Esophagus muscularis mucosa (tissue), 4 donors: ENCODE measurements at regions not wholly inside any gene's neighbourhood (a gene's known extent, or its start where the extent isn't known, plus 50 kb on each side); places are given as distances from the start of the nearest gene placed in this dataset.

Experiments
- DNase-seq: peaks from one replicate; pipeline ENCODE4 v3.0.0-alpha.2; 2017; ENCODE audit errors: extremely low spot score
- H3K27ac ChIP-seq, 4 donors: fragments of 200-600 bp; sonication (generic); replicated peaks in 1 of 4; 1 replicate in 3 of 4; 2 replicates in 1 of 4; pipeline ENCODE4 v1.5.1; 2016 to 2019; ENCODE audit warnings: mild to moderate bottlenecking in 1 of 4
- H3K27me3 ChIP-seq, 4 donors: fragments of 200-600 bp; sonication (generic); one replicate each; pipeline versions ENCODE4 v1.5.1 to v1.6.0; 2016 to 2019
- H3K36me3 ChIP-seq, 4 donors: fragments of 200-600 bp; sonication (generic); one replicate each; pipeline ENCODE4 v1.5.1; 2016 to 2019
- H3K4me1 ChIP-seq, 4 donors: fragments of 200-600 bp; sonication (generic); one replicate each; pipeline ENCODE4 v1.5.1; 2016 to 2019
- H3K4me3 ChIP-seq, 4 donors: fragments of 200-600 bp; sonication (generic); 1 replicate in 2 of 4; 2 replicates in 2 of 4; pipeline ENCODE4 v1.5.1; 2016 to 2019; ENCODE audit warnings: mild to moderate bottlenecking in 4 of 4, moderate library complexity in 1 of 4
- H3K9me3 ChIP-seq, 4 donors: fragments of 200-600 bp; sonication (generic); 1 replicate in 3 of 4; 2 replicates in 1 of 4; pipeline ENCODE4 v1.5.1; 2016 to 2019
- EP300 ChIP-seq: sonication (generic); formaldehyde crosslinking; IDR thresholded peaks from one replicate; pipeline ENCODE4 v1.6.1; 2017; ENCODE audit warnings: antibody characterized with exemption
- POLR2A ChIP-seq: fragments of 450-650 bp; IDR thresholded peaks from one replicate; pipeline ENCODE4 v1.6.1; 2017; ENCODE audit warnings: antibody characterized with exemption, moderate library complexity, mild to moderate bottlenecking, low read depth
- POLR2AphosphoS5 ChIP-seq, 2 donors: sonication (generic); formaldehyde crosslinking; IDR thresholded peaks; one replicate each; pipeline ENCODE4 v1.6.1; 2017; ENCODE audit warnings: antibody characterized with exemption in 2 of 2
- WGBS: methylation state at CpG from one replicate; pipeline ENCODE4 v1.1.5; 2018; 5-methylcytosine and 5-hydroxymethylcytosine counted together
- intact Hi-C: fragments of 100-400 bp; cut with DNase I; formaldehyde crosslinking; loops from one replicate; pipeline ENCODE4 v1.15.1; 2023
- TF ChIP-seq, protein P1 (sequence below), 3 experiments: fragments of 200-600 bp in 2 of 3; fragments of 450-650 bp in 1 of 3; sonication (generic) in 2 of 3; IDR thresholded peaks; one replicate each; pipeline ENCODE4 v1.5.1; 2017 to 2019; ENCODE audit warnings: antibody characterized with exemption in 3 of 3, mild to moderate bottlenecking in 2 of 3, moderate library complexity in 1 of 3

- no peak for DNase-seq
These were observed 226.8 kb upstream of the IRX4 start for GRCh38 chr5:2109566-2109965.

GRCh38 chr5:2106721-2107120, 224.0 kb upstream of the IRX4 start:
- TF ChIP-seq, protein P1, sequence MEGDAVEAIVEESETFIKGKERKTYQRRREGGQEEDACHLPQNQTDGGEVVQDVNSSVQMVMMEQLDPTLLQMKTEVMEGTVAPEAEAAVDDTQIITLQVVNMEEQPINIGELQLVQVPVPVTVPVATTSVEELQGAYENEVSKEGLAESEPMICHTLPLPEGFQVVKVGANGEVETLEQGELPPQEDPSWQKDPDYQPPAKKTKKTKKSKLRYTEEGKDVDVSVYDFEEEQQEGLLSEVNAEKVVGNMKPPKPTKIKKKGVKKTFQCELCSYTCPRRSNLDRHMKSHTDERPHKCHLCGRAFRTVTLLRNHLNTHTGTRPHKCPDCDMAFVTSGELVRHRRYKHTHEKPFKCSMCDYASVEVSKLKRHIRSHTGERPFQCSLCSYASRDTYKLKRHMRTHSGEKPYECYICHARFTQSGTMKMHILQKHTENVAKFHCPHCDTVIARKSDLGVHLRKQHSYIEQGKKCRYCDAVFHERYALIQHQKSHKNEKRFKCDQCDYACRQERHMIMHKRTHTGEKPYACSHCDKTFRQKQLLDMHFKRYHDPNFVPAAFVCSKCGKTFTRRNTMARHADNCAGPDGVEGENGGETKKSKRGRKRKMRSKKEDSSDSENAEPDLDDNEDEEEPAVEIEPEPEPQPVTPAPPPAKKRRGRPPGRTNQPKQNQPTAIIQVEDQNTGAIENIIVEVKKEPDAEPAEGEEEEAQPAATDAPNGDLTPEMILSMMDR (IDR thresholded peaks at IDR 0.05): no peak
- no peak for TF ChIP-seq POLR2AphosphoS5 (IDR thresholded peaks at IDR 0.05)
- no peak for TF ChIP-seq POLR2A
- TF ChIP-seq EP300: no peak
- no peak for DNase-seq
- intact Hi-C loops: no loop called here
- peaks cover 0 to 21% (median 0%) of the 10 kb centered on the region in 4 donors for H3K27me3 ChIP-seq
- H3K9me3 ChIP-seq: peaks cover 0 to 12% (median 9%) of the 10 kb centered on the region in 4 donors
- no peak overlapping the region for H3K4me3 ChIP-seq
- no peaks in the 10 kb centered on the region for H3K36me3 ChIP-seq
- no peak overlapping the region for H3K27ac ChIP-seq
- no peaks in the 10 kb centered on the region for H3K4me1 ChIP-seq
- 78% methylated on average over 2 of the region's 2 CpGs for WGBS

More at GRCh38 chr5:2109566-2109965, 226.8 kb upstream of the IRX4 start:
- intact Hi-C loops: no loop called here
- H3K27me3 ChIP-seq: peaks cover 0 to 13% (median 0%) of the 10 kb centered on the region in 4 donors
- no peak overlapping the region for H3K4me3 ChIP-seq
- H3K36me3 ChIP-seq: no peaks in the 10 kb centered on the region
- H3K27ac ChIP-seq: no peak overlapping the region
- TF ChIP-seq EP300 (no peak), POLR2AphosphoS5 (IDR thresholded peaks at IDR 0.05) (no peak), POLR2A (no peak)
- TF ChIP-seq, protein P1 (IDR thresholded peaks at IDR 0.05): no peak
- WGBS: 71% methylated on average over 5 of the region's 5 CpGs
- no peaks in the 10 kb centered on the region for H3K4me1 ChIP-seq
- H3K9me3 ChIP-seq: peaks cover 0 to 12% (median 9%) of the 10 kb centered on the region in 4 donors

GRCh38 chr5:2105141-2105540, 222.4 kb upstream of the IRX4 start:
- no peak overlapping the region for H3K4me3 ChIP-seq
- WGBS: 72% methylated on average over 3 of the region's 12 CpGs
- no peaks in the 10 kb centered on the region for H3K36me3 ChIP-seq
- peaks cover 0 to 12% (median 9%) of the 10 kb centered on the region in 4 donors for H3K9me3 ChIP-seq
- H3K27ac ChIP-seq: no peak overlapping the region
- no peak for DNase-seq
- intact Hi-C loops: no loop called here
- TF ChIP-seq POLR2A (no peak), POLR2AphosphoS5 (IDR thresholded peaks at IDR 0.05) (no peak), EP300 (no peak)
- TF ChIP-seq, protein P1 (IDR thresholded peaks at IDR 0.05): no peak
- no peaks in the 10 kb centered on the region for H3K4me1 ChIP-seq
- H3K27me3 ChIP-seq: peaks cover 0 to 21% (median 0%) of the 10 kb centered on the region in 4 donors

DNA sequence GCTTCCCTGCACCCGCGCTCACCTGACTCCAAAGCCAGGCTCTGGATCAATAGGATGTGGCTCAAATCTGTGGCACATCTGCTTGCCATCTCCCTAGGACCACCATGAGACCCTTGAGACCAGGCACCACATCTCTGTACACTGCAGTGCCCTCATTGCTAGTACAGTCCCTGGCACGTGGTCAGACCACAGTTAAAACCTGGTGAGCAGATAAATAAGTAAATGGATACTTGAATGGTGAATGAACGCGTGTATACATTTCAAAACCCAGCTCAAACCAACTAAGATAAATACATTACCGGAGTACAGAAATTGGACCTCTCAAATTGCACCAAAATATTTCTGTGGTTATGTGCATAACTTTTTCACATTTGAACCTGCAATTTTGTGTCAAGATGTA, 221.2 kb upstream of the IRX4 start:
- Histone ChIP-seq H3K4me1 (no peaks in the 10 kb centered on the region), H3K4me3 (no peak overlapping the region), H3K9me3 (peaks cover 0 to 12% (median 9%) of the 10 kb centered on the region in 4 donors), H3K36me3 (no peaks in the 10 kb centered on the region), H3K27ac (no peak overlapping the region), H3K27me3 (peaks cover 0 to 21% (median 0%) of the 10 kb centered on the region in 4 donors)
- no peak for TF ChIP-seq POLR2AphosphoS5 (IDR thresholded peaks at IDR 0.05)
- TF ChIP-seq, protein P1 (IDR thresholded peaks at IDR 0.05): no peak
- TF ChIP-seq POLR2A: no peak
- no peak for TF ChIP-seq EP300
- 72% methylated on average over 6 of the region's 6 CpGs for WGBS
- intact Hi-C loops: no loop called here
- no peak for DNase-seq
